ENCODE measurements at regions not wholly inside any gene's neighbourhood (a gene's known extent, or its start where the extent isn't known, plus 50 kb on each side); places are given as distances from the start of the nearest gene placed in this dataset.

DNA sequence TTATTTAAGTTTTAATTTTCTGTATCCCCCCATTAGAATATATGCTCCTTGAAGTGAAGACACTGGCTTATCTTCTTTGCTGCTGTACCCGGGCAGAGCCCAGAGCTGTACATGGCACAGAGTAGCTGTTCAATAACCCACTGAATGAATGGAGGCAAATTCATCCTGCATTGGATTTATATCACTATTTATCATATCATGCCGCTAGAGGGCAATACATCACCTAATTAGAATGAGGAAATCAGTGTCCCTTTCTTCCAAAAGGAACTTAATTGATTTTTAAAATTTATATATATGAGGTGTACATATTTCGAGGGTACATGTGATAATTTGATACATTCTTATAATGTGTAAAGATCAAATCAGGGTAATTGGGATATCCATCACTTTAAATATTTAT lies 89.2 kb upstream of the TMEM260 start:
- TF ChIP-seq, protein P1, sequence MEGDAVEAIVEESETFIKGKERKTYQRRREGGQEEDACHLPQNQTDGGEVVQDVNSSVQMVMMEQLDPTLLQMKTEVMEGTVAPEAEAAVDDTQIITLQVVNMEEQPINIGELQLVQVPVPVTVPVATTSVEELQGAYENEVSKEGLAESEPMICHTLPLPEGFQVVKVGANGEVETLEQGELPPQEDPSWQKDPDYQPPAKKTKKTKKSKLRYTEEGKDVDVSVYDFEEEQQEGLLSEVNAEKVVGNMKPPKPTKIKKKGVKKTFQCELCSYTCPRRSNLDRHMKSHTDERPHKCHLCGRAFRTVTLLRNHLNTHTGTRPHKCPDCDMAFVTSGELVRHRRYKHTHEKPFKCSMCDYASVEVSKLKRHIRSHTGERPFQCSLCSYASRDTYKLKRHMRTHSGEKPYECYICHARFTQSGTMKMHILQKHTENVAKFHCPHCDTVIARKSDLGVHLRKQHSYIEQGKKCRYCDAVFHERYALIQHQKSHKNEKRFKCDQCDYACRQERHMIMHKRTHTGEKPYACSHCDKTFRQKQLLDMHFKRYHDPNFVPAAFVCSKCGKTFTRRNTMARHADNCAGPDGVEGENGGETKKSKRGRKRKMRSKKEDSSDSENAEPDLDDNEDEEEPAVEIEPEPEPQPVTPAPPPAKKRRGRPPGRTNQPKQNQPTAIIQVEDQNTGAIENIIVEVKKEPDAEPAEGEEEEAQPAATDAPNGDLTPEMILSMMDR (IDR thresholded peaks at IDR 0.05; ENCODE audit: low read depth, low read length, missing control alignments), result peak; percentile 31
- peak; percentile 24 for DNase-seq (ENCODE audit: low read depth)
- H3K4me3 ChIP-seq (ENCODE audit: low read depth, low read length), result no peak overlapping the region
- in situ Hi-C loops (cut with HindIII; ENCODE audit: low sequenced_read_pairs), result loop anchor here (25.0 kb wide), 1 partner anchor 822 kb away; no protein-coding TSS in a partner anchor

DNA sequence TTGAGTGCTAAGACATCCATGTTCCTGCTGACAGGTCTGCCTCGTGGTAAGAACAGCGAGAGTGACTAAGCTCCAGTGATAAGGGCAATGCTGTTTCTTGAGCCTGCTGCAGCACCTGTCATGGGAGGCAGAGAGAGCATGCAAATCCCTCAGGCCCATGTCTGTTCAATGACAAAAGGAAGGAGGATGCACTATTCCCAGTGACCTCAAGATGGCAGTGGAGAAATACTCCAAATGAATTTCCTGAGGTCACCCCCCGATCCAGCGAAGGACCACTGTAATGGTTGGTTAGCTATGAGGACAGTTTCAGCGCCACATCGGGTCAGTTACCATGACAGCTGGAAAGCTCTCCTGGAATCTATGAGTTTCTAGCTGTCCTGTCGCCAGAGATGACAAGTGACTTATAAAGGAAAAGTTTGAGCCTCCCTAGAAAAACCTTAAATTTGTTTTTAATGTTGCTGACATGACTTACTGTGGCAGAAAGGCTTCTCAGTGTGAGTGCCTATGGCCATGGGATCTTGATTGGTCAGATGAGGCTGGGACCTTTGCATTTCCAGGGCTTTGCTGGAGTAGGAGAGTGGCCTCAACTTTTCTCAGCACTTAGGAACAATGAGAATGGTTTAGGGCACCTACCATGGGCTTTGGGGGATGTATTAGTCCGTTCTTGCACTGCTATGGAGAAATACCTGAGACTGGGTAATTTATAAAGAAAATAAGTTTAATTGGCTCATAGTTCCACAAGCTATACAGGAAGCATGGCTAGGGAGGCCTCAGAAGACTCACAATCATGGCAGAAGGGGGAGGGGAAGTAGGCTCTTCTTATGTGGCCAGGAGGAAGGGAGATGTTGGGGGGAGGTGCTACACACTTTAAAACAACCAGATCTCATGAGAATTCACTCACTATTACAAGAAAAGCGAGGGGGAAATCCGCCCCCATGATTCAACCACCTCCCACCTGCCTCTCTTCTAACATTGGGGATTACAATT lies 88.0 kb upstream of the TMEM260 start:
- DNase-seq (ENCODE audit: low read depth), result peak; percentile 40
- no peak overlapping the region for H3K4me3 ChIP-seq (ENCODE audit: low read depth, low read length)
- in situ Hi-C loops (cut with HindIII; ENCODE audit: low sequenced_read_pairs), result loop anchor here (25.0 kb wide), 1 partner anchor 821 kb away; no protein-coding TSS in a partner anchor
- TF ChIP-seq, protein P1 (IDR thresholded peaks at IDR 0.05; ENCODE audit: low read depth, low read length, missing control alignments), result peak; percentile 81

GRCh38 chr14:56494167-56494566 lies 85.4 kb upstream of the TMEM260 start:
- H3K4me3 ChIP-seq (ENCODE audit: low read depth, low read length), result no peak overlapping the region
- in situ Hi-C loops (cut with HindIII; ENCODE audit: low sequenced_read_pairs), result loop anchor here (25.0 kb wide), 1 partner anchor 818 kb away; no protein-coding TSS in a partner anchor
- DNase-seq (ENCODE audit: low read depth), result no peak
- TF ChIP-seq, protein P1 (IDR thresholded peaks at IDR 0.05; ENCODE audit: low read depth, low read length, missing control alignments), result no peak

GRCh38 chr14:56498112-56498511 lies 81.5 kb upstream of the TMEM260 start:
- no peak for DNase-seq (ENCODE audit: low read depth)
- TF ChIP-seq, protein P1 (IDR thresholded peaks at IDR 0.05; ENCODE audit: low read depth, low read length, missing control alignments), result no peak
- no peak overlapping the region for H3K4me3 ChIP-seq (ENCODE audit: low read depth, low read length)
- in situ Hi-C loops (cut with HindIII; ENCODE audit: low sequenced_read_pairs), result loop anchor here (25.0 kb wide), 1 partner anchor 814 kb away; no protein-coding TSS in a partner anchor

DNA sequence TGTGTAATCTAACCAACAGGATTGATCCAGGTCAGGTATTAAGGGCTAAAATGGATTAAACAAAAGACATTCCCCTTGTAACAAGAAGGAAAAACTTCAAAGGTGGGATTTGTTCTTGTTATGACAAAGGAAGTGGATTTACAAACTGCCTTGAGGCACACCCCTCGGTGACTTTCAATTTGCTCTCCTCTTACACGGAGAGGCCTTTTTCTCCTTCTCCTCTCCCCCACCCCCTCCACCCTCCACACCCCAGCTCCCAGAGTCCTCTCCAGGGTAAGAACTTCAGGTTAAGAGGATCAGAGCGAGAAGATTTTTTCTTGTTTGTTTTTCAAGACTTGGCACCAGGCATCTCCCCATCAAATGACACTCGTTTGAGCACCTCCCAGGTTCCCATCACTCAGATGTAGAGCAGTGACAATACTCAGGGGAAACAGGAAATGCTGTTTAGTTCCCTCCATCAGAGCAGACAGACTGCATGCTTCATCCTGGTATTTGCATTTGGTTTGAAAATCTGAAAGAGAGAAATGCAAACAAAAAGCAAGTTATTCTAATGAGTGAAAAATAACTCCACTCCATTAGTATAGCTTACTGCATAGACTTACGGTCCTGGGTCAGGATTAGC lies 77.6 kb upstream of the TMEM260 start:
- in situ Hi-C loops (cut with HindIII; ENCODE audit: low sequenced_read_pairs), result no loop called here
- DNase-seq (ENCODE audit: low read depth), result no peak
- TF ChIP-seq, protein P1 (IDR thresholded peaks at IDR 0.05; ENCODE audit: low read depth, low read length, missing control alignments), result no peak

GRCh38 chr14:56505361-56505760 lies 74.2 kb upstream of the TMEM260 start:
- TF ChIP-seq, protein P1 (IDR thresholded peaks at IDR 0.05; ENCODE audit: low read depth, low read length, missing control alignments), result no peak

More for the DNA sequence above, 77.6 kb upstream of the TMEM260 start:
- no peak overlapping the region for H3K4me3 ChIP-seq (ENCODE audit: low read depth, low read length)

More at GRCh38 chr14:56505361-56505760, 74.2 kb upstream of the TMEM260 start:
- no peak overlapping the region for H3K4me3 ChIP-seq (ENCODE audit: low read depth, low read length)
- in situ Hi-C loops (cut with HindIII; ENCODE audit: low sequenced_read_pairs), result no loop called here
- no peak for DNase-seq (ENCODE audit: low read depth)

Measured in astrocyte of the cerebellum (primary cell).